Jurkat, Clone E6-1 (cell line): ENCODE measurements at regions not wholly inside any gene's neighbourhood (a gene's known extent, or its start where the extent isn't known, plus 50 kb on each side); places are given as distances from the start of the nearest gene placed in this dataset.
"Not testable (repeated sequence)": the region's sequence is repeated elsewhere in the genome, so short reads cannot be mapped to it uniquely, and the experiment has no call there.

Source experiments
- DNase-seq: peaks from one replicate; pipeline ENCODE4 v3.0.0-alpha.2; 2011; ENCODE audit warnings: low read depth, low spot score
- H3K4me3 ChIP-seq: 2 replicates; pipeline ENCODE4 v1.5.1; 2011; ENCODE audit warnings: mild to moderate bottlenecking, low read length, control low read depth, moderate library complexity

- no peak overlapping the region for H3K4me3 ChIP-seq
- no peak for DNase-seq
Observed at GRCh38 chr12:30188602-30189326, 405.0 kb upstream of the TMTC1 start.

GRCh38 chr12:30187426-30187825 is 403.7 kb upstream of the TMTC1 start:
- DNase-seq: no peak

GRCh38 chr12:30181334-30181733 is 397.6 kb upstream of the TMTC1 start:
- no peak overlapping the region for H3K4me3 ChIP-seq
- DNase-seq: no peak

More at GRCh38 chr12:30187426-30187825, 403.7 kb upstream of the TMTC1 start:
- no peak overlapping the region for H3K4me3 ChIP-seq

- no peak for DNase-seq
- no peak overlapping the region for H3K4me3 ChIP-seq
Observed at GRCh38 chr12:30180602-30181001, 396.9 kb upstream of the TMTC1 start.

GRCh38 chr12:30178916-30179315 is 395.2 kb upstream of the TMTC1 start:
- H3K4me3 ChIP-seq: no peak overlapping the region
- DNase-seq: no peak

- DNase-seq: no peak
- no peak overlapping the region for H3K4me3 ChIP-seq
Observed at GRCh38 chr12:30169839-30170591, 386.3 kb upstream of the TMTC1 start.

- DNase-seq: no peak
- H3K4me3 ChIP-seq: no peak overlapping the region
Observed at GRCh38 chr12:30166006-30166795, 382.5 kb upstream of the TMTC1 start.

GRCh38 chr12:30164382-30165318 is 380.9 kb upstream of the TMTC1 start:
- no peak overlapping the region for H3K4me3 ChIP-seq
- DNase-seq: no peak

GRCh38 chr12:30156833-30157232 is 373.1 kb upstream of the TMTC1 start:
- H3K4me3 ChIP-seq, DNase-seq: not testable (repeated sequence)

- DNase-seq: no peak
- H3K4me3 ChIP-seq: no peak overlapping the region
Observed at GRCh38 chr12:30155001-30155730, 371.4 kb upstream of the TMTC1 start.

GRCh38 chr12:30153981-30154380 is 370.2 kb upstream of the TMTC1 start:
- H3K4me3 ChIP-seq: no peak overlapping the region
- no peak for DNase-seq

GRCh38 chr12:30152705-30153104 is 369.0 kb upstream of the TMTC1 start:
- H3K4me3 ChIP-seq: no peak overlapping the region
- no peak for DNase-seq

- no peak overlapping the region for H3K4me3 ChIP-seq
- DNase-seq: no peak
Observed at GRCh38 chr12:30151831-30152230, 368.1 kb upstream of the TMTC1 start.

GRCh38 chr12:30146561-30146960 is 362.8 kb upstream of the TMTC1 start:
- no peak for DNase-seq
- H3K4me3 ChIP-seq: no peak overlapping the region

- DNase-seq: no peak
- H3K4me3 ChIP-seq: no peak overlapping the region
Observed at GRCh38 chr12:30145684-30146032, 361.9 kb upstream of the TMTC1 start.

- no peak for DNase-seq
- no peak overlapping the region for H3K4me3 ChIP-seq
Observed at GRCh38 chr12:30144777-30145683, 361.3 kb upstream of the TMTC1 start.

GRCh38 chr12:30142301-30142700 is 358.6 kb upstream of the TMTC1 start:
- H3K4me3 ChIP-seq: no peak overlapping the region
- no peak for DNase-seq
